HEK293 (cell line): ENCODE measurements at regions not wholly inside any gene's neighbourhood (a gene's known extent, or its start where the extent isn't known, plus 50 kb on each side); places are given as distances from the start of the nearest gene placed in this dataset.

Experiments used
- CTCF ChIA-PET: fragments of 350-600 bp; formaldehyde crosslinking; extraction: SDS; loops from one replicate; lab custom pipeline; 2021; ENCODE audit warnings: antibody characterized with exemption; lab: Yijun Ruan, JAX
- POLR2A ChIA-PET: fragments of 300-600 bp; formaldehyde crosslinking; extraction: SDS; loops from one replicate; lab custom pipeline; 2020; ENCODE audit warnings: antibody characterized with exemption, inconsistent platforms; lab: Yijun Ruan, JAX
- H3K27ac ChIP-seq: fragments of 200-500 bp; sonication (Bioruptor generic); 2 replicates; pipeline ENCODE4 v1.5.1; 2014; ENCODE audit warnings: low read depth, low read length, control low read depth, inconsistent platforms; ENCODE audit errors: extremely low read depth
- H3K36me3 ChIP-seq, 2 experiments: fragments of 200-500 bp in 1 of 2; sonication (Bioruptor generic) in 1 of 2; 1 replicate in 1 of 2; 2 replicates in 1 of 2; pipeline ENCODE4 v1.5.1; 2014 to 2017; ENCODE audit warnings: inconsistent platforms in 2 of 2, low read length in 2 of 2; ENCODE audit not compliant: control insufficient read depth in 2 of 2, insufficient read depth in 1 of 2
- H3K4me1 ChIP-seq: fragments of 200-500 bp; sonication (Bioruptor generic); 2 replicates; pipeline ENCODE4 v1.5.1; 2014; ENCODE audit warnings: mild to moderate bottlenecking, low read length, inconsistent platforms; ENCODE audit not compliant: control insufficient read depth, insufficient read depth
- H3K4me3 ChIP-seq: 2 replicates; pipeline ENCODE4 v1.5.1; 2011; ENCODE audit warnings: low read depth, mild to moderate bottlenecking, control low read depth, low read length, moderate library complexity
- H3K9me3 ChIP-seq: fragments of 200-500 bp; sonication (Bioruptor generic); 2 replicates; pipeline ENCODE4 v1.5.1; 2014; ENCODE audit warnings: low read depth, low read length, inconsistent platforms; ENCODE audit not compliant: control insufficient read depth, insufficient read depth
- MZF1 ChIP-seq: fragments of 450-650 bp; formaldehyde crosslinking; IDR thresholded peaks from 2 replicates; pipeline ENCODE4 v1.5.1; 2017; ENCODE audit warnings: missing biosample characterization, missing genetic modification characterization, borderline replicate concordance
- PRDM1 ChIP-seq: fragments of 450-650 bp; formaldehyde crosslinking; IDR thresholded peaks from 2 replicates; pipeline ENCODE4; 2016; ENCODE audit warnings: missing biosample characterization, missing genetic modification characterization
- SALL2 ChIP-seq: fragments of 450-650 bp; formaldehyde crosslinking; IDR thresholded peaks from 2 replicates; pipeline ENCODE4 v1.5.0; 2017; ENCODE audit warnings: missing biosample characterization, mild to moderate bottlenecking, missing genetic modification characterization, borderline replicate concordance
- TRIM28 ChIP-seq: IDR thresholded peaks from 2 replicates; pipeline ENCODE4 v1.6.1; 2011; ENCODE audit warnings: low read length, control low read depth, borderline replicate concordance
- YY2 ChIP-seq: fragments of 450-650 bp; formaldehyde crosslinking; IDR thresholded peaks from 2 replicates; pipeline ENCODE4 v1.5.1; 2016; ENCODE audit warnings: missing biosample characterization, missing genetic modification characterization
- ZBTB21 ChIP-seq: fragments of 450-650 bp; formaldehyde crosslinking; IDR thresholded peaks from 2 replicates; pipeline ENCODE4 v1.5.1; 2017; ENCODE audit warnings: missing biosample characterization, missing genetic modification characterization
- ZFHX2 ChIP-seq: fragments of 450-650 bp; formaldehyde crosslinking; conservative IDR thresholded peaks from 2 replicates; pipeline ENCODE4 v1.5.1; 2016; ENCODE audit warnings: missing biosample characterization, missing genetic modification characterization
- ZNF114 ChIP-seq: fragments of 450-650 bp; formaldehyde crosslinking; IDR thresholded peaks from 2 replicates; pipeline ENCODE4 v1.5.0; 2017; ENCODE audit warnings: missing biosample characterization, missing genetic modification characterization
- ZNF211 ChIP-seq: fragments of 450-650 bp; formaldehyde crosslinking; IDR thresholded peaks from 2 replicates; pipeline ENCODE4 v1.5.1; 2016; ENCODE audit warnings: low read depth, missing biosample characterization, missing genetic modification characterization
- ZNF302 ChIP-seq: fragments of 450-650 bp; formaldehyde crosslinking; IDR thresholded peaks from 2 replicates; pipeline ENCODE4 v1.5.1; 2016; ENCODE audit warnings: missing biosample characterization, missing genetic modification characterization, low read depth
- ZNF311 ChIP-seq: fragments of 450-650 bp; formaldehyde crosslinking; IDR thresholded peaks from 2 replicates; pipeline ENCODE4 v1.5.1; 2017; ENCODE audit warnings: missing biosample characterization, missing genetic modification characterization, borderline replicate concordance
- ZNF37A ChIP-seq: fragments of 450-650 bp; IDR thresholded peaks from 2 replicates; pipeline ENCODE4 v1.5.1; 2018; ENCODE audit warnings: missing biosample characterization, missing genetic modification characterization
- ZNF423 ChIP-seq: fragments of 450-650 bp; formaldehyde crosslinking; IDR thresholded peaks from 2 replicates; pipeline ENCODE4 v1.5.1; 2016; ENCODE audit warnings: missing biosample characterization, missing genetic modification characterization
- ZNF48 ChIP-seq: fragments of 450-650 bp; formaldehyde crosslinking; IDR thresholded peaks from 2 replicates; pipeline ENCODE4 v1.5.1; 2016; ENCODE audit warnings: missing biosample characterization, missing genetic modification characterization
- ZNF561 ChIP-seq: fragments of 450-650 bp; IDR thresholded peaks from 2 replicates; pipeline ENCODE4 v1.5.1; 2018; ENCODE audit warnings: missing biosample characterization, missing genetic modification characterization, borderline replicate concordance
- ZNF658 ChIP-seq: fragments of 450-650 bp; formaldehyde crosslinking; IDR thresholded peaks from 2 replicates; pipeline ENCODE4; 2016; ENCODE audit warnings: missing biosample characterization, missing genetic modification characterization
- TF ChIP-seq, protein P1 (sequence below): fragments of 450-650 bp; formaldehyde crosslinking; IDR thresholded peaks from 2 replicates; pipeline ENCODE4 v1.5.1; 2017; ENCODE audit warnings: missing biosample characterization, mild to moderate bottlenecking, missing genetic modification characterization, moderate library complexity
- TF ChIP-seq, protein P2 (sequence below): fragments of 450-650 bp; formaldehyde crosslinking; IDR thresholded peaks from 2 replicates; pipeline ENCODE4 v1.5.1; 2016; ENCODE audit warnings: missing biosample characterization, missing genetic modification characterization
- TF ChIP-seq, protein P3 (sequence below): fragments of 450-650 bp; formaldehyde crosslinking; IDR thresholded peaks from 2 replicates; pipeline ENCODE4 v1.5.1; 2016; ENCODE audit warnings: missing biosample characterization, missing genetic modification characterization, borderline replicate concordance
- TF ChIP-seq, protein P4 (sequence below): fragments of 450-650 bp; formaldehyde crosslinking; IDR thresholded peaks from 2 replicates; pipeline ENCODE4 v1.5.1; 2016; ENCODE audit warnings: missing biosample characterization, missing genetic modification characterization

DNA sequence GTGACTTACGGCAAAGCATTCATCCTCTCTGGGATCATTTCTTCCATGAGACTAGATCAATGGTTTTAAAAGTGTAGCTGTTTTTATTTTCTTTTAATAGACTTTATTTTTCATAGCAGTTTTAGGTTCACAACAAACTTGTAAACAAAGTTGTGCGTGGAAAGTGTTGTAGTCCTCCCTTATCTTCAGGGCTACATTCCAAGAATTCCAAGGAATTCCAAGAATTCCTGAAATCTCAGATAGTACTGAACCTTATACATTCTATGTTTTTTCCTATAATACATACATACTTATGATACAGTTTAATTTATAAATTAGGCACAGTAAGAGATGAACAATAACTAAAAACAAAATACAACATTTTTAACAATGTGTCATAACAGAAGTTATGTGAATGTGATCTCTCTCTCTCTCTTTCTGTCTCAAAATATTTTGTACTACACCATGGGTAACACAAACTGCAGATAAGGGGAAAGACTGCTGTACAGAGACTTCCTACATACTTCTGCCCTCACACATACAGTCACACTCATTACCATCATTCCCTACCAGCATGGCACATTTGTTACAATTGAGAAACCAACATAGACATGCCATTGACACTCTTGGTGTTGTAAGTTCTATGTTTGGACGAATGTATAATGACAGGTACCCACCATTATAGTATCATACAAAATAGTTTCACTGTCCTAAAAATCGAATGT lies 1933.2 kb upstream of the WWC1 start:
- no peaks in the 10 kb centered on the region for H3K4me1 ChIP-seq
- TF ChIP-seq, protein P1, sequence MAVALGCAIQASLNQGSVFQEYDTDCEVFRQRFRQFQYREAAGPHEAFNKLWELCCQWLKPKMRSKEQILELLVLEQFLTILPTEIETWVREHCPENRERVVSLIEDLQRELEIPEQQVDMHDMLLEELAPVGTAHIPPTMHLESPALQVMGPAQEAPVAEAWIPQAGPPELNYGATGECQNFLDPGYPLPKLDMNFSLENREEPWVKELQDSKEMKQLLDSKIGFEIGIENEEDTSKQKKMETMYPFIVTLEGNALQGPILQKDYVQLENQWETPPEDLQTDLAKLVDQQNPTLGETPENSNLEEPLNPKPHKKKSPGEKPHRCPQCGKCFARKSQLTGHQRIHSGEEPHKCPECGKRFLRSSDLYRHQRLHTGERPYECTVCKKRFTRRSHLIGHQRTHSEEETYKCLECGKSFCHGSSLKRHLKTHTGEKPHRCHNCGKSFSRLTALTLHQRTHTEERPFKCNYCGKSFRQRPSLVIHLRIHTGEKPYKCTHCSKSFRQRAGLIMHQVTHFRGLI (tag by site-specific recombination): no peak
- no peak for TF ChIP-seq ZNF423
- TF ChIP-seq, all 188 proteins: peak for 0
- CTCF ChIA-PET: no interaction called here
- no peak overlapping the region for H3K4me3 ChIP-seq
- no peaks in the 10 kb centered on the region for H3K9me3 ChIP-seq
- POLR2A ChIA-PET: no interaction called here
- no peak overlapping the region for H3K27ac ChIP-seq
- H3K36me3 ChIP-seq: no peaks in the 10 kb centered on the region

DNA sequence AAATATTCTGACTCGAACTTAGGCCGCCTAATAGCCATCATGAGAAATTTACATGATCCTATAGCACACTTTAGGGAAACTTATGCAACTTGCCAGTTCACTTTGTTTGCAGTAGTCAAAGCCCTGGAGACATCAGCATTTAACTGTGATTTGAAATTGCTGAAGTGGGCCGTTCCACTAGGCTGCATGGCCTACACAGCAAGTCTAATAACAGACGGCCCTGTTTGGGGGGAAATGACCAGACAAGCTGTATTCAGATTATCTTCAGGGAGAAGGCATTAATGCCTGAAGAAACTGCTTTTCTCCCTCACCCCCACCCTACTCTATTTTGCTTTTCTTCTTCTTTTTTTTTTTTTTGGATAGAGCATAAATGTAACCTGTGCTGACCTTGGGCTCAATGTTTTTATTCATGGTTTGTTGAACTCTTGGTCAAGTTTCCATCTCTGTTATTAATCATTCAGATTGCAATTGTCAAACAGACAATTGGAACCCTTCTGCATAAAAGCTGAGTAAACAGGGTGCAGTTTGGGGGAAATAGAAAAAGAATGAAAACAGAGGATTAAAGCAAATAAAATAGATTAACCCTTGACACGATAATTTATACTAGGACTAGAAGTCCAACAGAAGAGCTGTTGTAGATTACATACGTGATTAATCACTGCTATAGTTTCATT lies 1928.2 kb upstream of the WWC1 start:
- Histone ChIP-seq H3K36me3 (no peaks in the 10 kb centered on the region), H3K4me3 (no peak overlapping the region), H3K27ac (no peak overlapping the region), H3K9me3 (no peaks in the 10 kb centered on the region), H3K4me1 (no peaks in the 10 kb centered on the region)
- POLR2A ChIA-PET: no interaction called here
- CTCF ChIA-PET: no interaction called here
- TF ChIP-seq TRIM28 (no peak), ZNF302 (tag by site-specific recombination) (no peak), YY2 (tag by site-specific recombination) (no peak), ZNF211 (no peak), ZFHX2 (tag by site-specific recombination) (no peak), ZNF48 (tag by site-specific recombination) (no peak)
- TF ChIP-seq, protein P2, sequence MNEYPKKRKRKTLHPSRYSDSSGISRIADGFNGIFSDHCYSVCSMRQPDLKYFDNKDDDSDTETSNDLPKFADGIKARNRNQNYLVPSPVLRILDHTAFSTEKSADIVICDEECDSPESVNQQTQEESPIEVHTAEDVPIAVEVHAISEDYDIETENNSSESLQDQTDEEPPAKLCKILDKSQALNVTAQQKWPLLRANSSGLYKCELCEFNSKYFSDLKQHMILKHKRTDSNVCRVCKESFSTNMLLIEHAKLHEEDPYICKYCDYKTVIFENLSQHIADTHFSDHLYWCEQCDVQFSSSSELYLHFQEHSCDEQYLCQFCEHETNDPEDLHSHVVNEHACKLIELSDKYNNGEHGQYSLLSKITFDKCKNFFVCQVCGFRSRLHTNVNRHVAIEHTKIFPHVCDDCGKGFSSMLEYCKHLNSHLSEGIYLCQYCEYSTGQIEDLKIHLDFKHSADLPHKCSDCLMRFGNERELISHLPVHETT (tag by site-specific recombination): no peak

DNA sequence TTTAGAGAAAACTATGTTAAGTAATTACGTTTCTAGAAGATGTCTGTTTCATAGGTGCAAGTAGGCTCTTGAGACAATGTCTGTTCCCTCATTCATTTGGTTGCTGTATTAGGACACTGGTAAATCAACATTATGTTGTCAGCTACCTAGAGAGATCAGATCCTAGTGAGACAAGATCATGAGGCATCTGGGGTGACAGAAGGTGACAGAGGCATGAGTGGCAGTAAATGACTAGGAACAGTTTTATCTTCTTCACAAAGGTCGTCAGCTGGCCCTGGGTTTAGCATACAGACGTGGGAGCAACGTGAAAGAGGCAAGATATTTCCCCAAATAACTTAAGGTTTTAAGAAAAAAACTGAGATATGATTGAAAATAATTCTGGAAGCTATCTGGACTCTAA lies 1926.3 kb upstream of the WWC1 start:
- TF ChIP-seq ZBTB21 (tag by site-specific recombination) (no peak), ZNF311 (no peak), SALL2 (tag by site-specific recombination) (no peak), ZNF37A (tag by site-specific recombination) (no peak), ZNF114 (tag by site-specific recombination) (no peak), ZNF658 (tag by site-specific recombination) (no peak), PRDM1 (tag by site-specific recombination) (no peak), ZNF561 (tag by site-specific recombination) (no peak), ZNF423 (no peak), MZF1 (tag by site-specific recombination) (no peak)
- TF ChIP-seq, protein P3, sequence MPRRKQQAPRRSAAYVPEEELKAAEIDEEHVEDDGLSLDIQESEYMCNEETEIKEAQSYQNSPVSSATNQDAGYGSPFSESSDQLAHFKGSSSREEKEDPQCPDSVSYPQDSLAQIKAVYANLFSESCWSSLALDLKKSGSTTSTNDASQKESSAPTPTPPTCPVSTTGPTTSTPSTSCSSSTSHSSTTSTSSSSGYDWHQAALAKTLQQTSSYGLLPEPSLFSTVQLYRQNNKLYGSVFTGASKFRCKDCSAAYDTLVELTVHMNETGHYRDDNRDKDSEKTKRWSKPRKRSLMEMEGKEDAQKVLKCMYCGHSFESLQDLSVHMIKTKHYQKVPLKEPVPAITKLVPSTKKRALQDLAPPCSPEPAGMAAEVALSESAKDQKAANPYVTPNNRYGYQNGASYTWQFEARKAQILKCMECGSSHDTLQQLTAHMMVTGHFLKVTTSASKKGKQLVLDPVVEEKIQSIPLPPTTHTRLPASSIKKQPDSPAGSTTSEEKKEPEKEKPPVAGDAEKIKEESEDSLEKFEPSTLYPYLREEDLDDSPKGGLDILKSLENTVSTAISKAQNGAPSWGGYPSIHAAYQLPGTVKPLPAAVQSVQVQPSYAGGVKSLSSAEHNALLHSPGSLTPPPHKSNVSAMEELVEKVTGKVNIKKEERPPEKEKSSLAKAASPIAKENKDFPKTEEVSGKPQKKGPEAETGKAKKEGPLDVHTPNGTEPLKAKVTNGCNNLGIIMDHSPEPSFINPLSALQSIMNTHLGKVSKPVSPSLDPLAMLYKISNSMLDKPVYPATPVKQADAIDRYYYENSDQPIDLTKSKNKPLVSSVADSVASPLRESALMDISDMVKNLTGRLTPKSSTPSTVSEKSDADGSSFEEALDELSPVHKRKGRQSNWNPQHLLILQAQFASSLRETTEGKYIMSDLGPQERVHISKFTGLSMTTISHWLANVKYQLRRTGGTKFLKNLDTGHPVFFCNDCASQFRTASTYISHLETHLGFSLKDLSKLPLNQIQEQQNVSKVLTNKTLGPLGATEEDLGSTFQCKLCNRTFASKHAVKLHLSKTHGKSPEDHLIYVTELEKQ (tag by site-specific recombination): no peak
- TF ChIP-seq, protein P4, sequence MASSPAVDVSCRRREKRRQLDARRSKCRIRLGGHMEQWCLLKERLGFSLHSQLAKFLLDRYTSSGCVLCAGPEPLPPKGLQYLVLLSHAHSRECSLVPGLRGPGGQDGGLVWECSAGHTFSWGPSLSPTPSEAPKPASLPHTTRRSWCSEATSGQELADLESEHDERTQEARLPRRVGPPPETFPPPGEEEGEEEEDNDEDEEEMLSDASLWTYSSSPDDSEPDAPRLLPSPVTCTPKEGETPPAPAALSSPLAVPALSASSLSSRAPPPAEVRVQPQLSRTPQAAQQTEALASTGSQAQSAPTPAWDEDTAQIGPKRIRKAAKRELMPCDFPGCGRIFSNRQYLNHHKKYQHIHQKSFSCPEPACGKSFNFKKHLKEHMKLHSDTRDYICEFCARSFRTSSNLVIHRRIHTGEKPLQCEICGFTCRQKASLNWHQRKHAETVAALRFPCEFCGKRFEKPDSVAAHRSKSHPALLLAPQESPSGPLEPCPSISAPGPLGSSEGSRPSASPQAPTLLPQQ (tag by site-specific recombination): no peak
- H3K36me3 ChIP-seq: no peaks in the 10 kb centered on the region
- no peak overlapping the region for H3K4me3 ChIP-seq
- ChIA-PET POLR2A (no interaction called here), CTCF (no interaction called here)
- no peak overlapping the region for H3K27ac ChIP-seq
- H3K4me1 ChIP-seq: no peaks in the 10 kb centered on the region
- H3K9me3 ChIP-seq: no peaks in the 10 kb centered on the region
